ENCODE measurements at regions not wholly inside any gene's neighbourhood (a gene's known extent, or its start where the extent isn't known, plus 50 kb on each side); places are given as distances from the start of the nearest gene placed in this dataset.
A peak's percentile ranks its signal among the peaks of the same experiment; 100 is the strongest.

DNA sequence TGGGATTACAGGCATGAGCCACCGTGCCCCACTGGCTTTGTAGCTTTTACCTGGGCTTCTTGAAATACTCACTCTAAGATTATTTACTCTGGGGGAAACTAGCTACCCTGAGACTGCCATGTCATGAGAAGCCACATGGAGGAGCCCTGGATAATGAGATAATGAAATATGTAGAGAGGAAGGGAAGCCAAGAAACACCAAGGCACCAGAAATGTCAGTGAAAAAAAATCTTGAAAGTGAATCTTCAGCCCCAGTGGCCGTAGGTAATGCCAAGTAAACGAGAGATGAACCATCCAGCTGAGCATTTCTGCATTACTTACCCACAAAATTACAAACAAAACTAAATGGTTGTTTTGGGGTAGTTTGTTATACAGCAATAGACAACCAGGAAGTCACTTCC is 125.6 kb downstream of the APIP start:
- no peak for DNase-seq (ENCODE audit: low read depth, low spot score)
- intact Hi-C loops (cut with micrococcal nuclease; ENCODE audit: unreplicated experiment) (no loop called here), in situ Hi-C loops (cut with HindIII; ENCODE audit: low pct_unique_long_range_greater_than_20kb, low sequenced_read_pairs) (no loop called here)
- no TSS peak for BruUV-seq (replicated peaks)
- Histone ChIP-seq H3K27ac (ENCODE audit: low read length) (no peak overlapping the region), H3K36me3 (ENCODE audit: control insufficient read depth, insufficient read depth, low read length) (no peaks in the 10 kb centered on the region), H3K9me3 (ENCODE audit: control insufficient read depth, insufficient read depth, low read depth, low read length) (no peaks in the 10 kb centered on the region), H3K4me3 (ENCODE audit: low read depth in 2 of 2, low read length in 2 of 2) (no peak overlapping the region), H3K4me1 (ENCODE audit: control insufficient read depth, insufficient read depth, low read length) (no peaks in the 10 kb centered on the region), H3K27me3 (ENCODE audit: control insufficient read depth, insufficient read depth, low read length) (no peaks in the 10 kb centered on the region)
- ATAC-seq = no peak
- ChIA-PET POLR2A (no interaction called here), CTCF (no interaction called here)
- TF ChIP-seq TCF7L2 (IDR thresholded peaks at IDR 0.05; ENCODE audit: low read depth, low read length) (no peak), SIN3A (IDR thresholded peaks at IDR 0.05; ENCODE audit: borderline replicate concordance, insufficient read depth, low read depth, low read length) (no peak), POLR2AphosphoS5 (IDR thresholded peaks at IDR 0.05; ENCODE audit: low read depth, low read length) (no peak)
- TF ChIP-seq, protein P1, sequence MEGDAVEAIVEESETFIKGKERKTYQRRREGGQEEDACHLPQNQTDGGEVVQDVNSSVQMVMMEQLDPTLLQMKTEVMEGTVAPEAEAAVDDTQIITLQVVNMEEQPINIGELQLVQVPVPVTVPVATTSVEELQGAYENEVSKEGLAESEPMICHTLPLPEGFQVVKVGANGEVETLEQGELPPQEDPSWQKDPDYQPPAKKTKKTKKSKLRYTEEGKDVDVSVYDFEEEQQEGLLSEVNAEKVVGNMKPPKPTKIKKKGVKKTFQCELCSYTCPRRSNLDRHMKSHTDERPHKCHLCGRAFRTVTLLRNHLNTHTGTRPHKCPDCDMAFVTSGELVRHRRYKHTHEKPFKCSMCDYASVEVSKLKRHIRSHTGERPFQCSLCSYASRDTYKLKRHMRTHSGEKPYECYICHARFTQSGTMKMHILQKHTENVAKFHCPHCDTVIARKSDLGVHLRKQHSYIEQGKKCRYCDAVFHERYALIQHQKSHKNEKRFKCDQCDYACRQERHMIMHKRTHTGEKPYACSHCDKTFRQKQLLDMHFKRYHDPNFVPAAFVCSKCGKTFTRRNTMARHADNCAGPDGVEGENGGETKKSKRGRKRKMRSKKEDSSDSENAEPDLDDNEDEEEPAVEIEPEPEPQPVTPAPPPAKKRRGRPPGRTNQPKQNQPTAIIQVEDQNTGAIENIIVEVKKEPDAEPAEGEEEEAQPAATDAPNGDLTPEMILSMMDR (IDR thresholded peaks at IDR 0.05) = no peak
- TF ChIP-seq, protein P2, sequence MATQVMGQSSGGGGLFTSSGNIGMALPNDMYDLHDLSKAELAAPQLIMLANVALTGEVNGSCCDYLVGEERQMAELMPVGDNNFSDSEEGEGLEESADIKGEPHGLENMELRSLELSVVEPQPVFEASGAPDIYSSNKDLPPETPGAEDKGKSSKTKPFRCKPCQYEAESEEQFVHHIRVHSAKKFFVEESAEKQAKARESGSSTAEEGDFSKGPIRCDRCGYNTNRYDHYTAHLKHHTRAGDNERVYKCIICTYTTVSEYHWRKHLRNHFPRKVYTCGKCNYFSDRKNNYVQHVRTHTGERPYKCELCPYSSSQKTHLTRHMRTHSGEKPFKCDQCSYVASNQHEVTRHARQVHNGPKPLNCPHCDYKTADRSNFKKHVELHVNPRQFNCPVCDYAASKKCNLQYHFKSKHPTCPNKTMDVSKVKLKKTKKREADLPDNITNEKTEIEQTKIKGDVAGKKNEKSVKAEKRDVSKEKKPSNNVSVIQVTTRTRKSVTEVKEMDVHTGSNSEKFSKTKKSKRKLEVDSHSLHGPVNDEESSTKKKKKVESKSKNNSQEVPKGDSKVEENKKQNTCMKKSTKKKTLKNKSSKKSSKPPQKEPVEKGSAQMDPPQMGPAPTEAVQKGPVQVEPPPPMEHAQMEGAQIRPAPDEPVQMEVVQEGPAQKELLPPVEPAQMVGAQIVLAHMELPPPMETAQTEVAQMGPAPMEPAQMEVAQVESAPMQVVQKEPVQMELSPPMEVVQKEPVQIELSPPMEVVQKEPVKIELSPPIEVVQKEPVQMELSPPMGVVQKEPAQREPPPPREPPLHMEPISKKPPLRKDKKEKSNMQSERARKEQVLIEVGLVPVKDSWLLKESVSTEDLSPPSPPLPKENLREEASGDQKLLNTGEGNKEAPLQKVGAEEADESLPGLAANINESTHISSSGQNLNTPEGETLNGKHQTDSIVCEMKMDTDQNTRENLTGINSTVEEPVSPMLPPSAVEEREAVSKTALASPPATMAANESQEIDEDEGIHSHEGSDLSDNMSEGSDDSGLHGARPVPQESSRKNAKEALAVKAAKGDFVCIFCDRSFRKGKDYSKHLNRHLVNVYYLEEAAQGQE (IDR thresholded peaks at IDR 0.05; ENCODE audit: insufficient read depth in 1 of 2, low read depth in 2 of 2, low read length in 1 of 2) = no peak

DNA sequence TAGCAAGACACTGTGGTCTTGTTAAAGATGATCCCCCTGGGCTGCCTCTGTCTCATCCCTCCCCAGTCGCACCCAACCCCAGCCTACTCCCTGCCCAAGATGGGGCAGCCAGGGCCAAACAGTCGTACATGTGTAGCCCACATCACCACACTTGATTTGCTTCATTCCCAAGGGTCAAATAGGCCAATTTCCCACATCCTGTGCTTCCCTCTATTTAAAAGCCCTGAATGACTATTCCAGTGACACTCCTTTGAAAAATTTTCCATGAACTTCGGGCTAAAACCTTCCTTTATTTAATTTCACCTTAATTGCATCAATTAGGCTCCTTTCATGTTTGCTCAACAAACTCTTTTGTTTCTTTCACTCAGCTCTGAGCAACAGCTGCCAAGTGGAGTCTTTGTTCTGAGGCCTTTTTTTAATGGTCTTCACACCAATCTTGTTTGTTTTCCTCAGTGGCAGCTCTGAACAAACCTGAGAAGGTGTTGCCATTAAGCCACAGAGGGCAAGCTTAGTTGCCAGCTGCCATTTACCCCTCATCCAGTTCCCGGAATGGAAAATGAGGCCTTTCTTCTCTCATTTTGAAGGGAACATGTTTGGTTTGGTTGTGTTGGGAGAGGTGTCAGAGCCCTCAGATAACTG is 126.9 kb downstream of the APIP start:
- DNase-seq (ENCODE audit: low read depth, low spot score) = no peak
- no peak for ATAC-seq
- no peaks in the 10 kb centered on the region for H3K9me3 ChIP-seq (ENCODE audit: control insufficient read depth, insufficient read depth, low read depth, low read length)
- no peaks in the 10 kb centered on the region for H3K36me3 ChIP-seq (ENCODE audit: control insufficient read depth, insufficient read depth, low read length)
- no TSS peak for BruUV-seq (replicated peaks)
- no peaks in the 10 kb centered on the region for H3K27me3 ChIP-seq (ENCODE audit: control insufficient read depth, insufficient read depth, low read length)
- H3K4me1 ChIP-seq (ENCODE audit: control insufficient read depth, insufficient read depth, low read length) = no peaks in the 10 kb centered on the region
- in situ Hi-C loops (cut with HindIII; ENCODE audit: low pct_unique_long_range_greater_than_20kb, low sequenced_read_pairs) = no loop called here
- no peak overlapping the region for H3K4me3 ChIP-seq (ENCODE audit: low read depth in 2 of 2, low read length in 2 of 2)
- ChIA-PET CTCF (no interaction called here), POLR2A (no interaction called here)
- intact Hi-C loops (cut with micrococcal nuclease; ENCODE audit: unreplicated experiment) = no loop called here
- TF ChIP-seq POLR2AphosphoS5 (IDR thresholded peaks at IDR 0.05; ENCODE audit: low read depth, low read length) (no peak), TCF7L2 (IDR thresholded peaks at IDR 0.05; ENCODE audit: low read depth, low read length) (no peak), SIN3A (IDR thresholded peaks at IDR 0.05; ENCODE audit: borderline replicate concordance, insufficient read depth, low read depth, low read length) (no peak)
- no peak overlapping the region for H3K27ac ChIP-seq (ENCODE audit: low read length)

DNA sequence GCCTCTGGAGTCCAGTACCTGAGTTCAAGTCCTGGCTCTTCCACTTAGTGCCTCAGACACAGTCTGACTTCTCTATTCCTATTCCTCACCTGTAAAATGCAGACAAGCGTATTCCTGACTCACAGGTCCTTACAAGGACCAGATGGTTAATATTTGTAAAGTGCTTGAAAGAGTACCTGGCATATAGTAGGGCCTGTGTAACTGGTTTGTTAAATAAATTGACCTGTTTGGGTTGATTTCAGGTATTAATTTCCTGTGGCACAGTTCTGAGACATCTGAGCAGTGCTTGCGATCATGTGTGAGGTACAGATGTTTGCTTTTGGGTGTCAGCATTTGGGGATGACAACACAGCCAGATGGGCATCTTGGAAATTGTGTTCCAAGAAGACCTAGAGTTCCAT is 127.5 kb downstream of the APIP start:
- no peak for DNase-seq (ENCODE audit: low read depth, low spot score)
- no peaks in the 10 kb centered on the region for H3K36me3 ChIP-seq (ENCODE audit: control insufficient read depth, insufficient read depth, low read length)
- TF ChIP-seq SIN3A (IDR thresholded peaks at IDR 0.05; ENCODE audit: borderline replicate concordance, insufficient read depth, low read depth, low read length) = no peak
- no peak for TF ChIP-seq TCF7L2 (IDR thresholded peaks at IDR 0.05; ENCODE audit: low read depth, low read length)
- TF ChIP-seq, protein P2 (IDR thresholded peaks at IDR 0.05; ENCODE audit: insufficient read depth in 1 of 2, low read depth in 2 of 2, low read length in 1 of 2) = no peak
- no peak for TF ChIP-seq POLR2AphosphoS5 (IDR thresholded peaks at IDR 0.05; ENCODE audit: low read depth, low read length)
- TF ChIP-seq, protein P1 (IDR thresholded peaks at IDR 0.05) = no peak
- H3K27ac ChIP-seq (ENCODE audit: low read length) = no peak overlapping the region
- intact Hi-C loops (cut with micrococcal nuclease; ENCODE audit: unreplicated experiment) = no loop called here
- in situ Hi-C loops (cut with HindIII; ENCODE audit: low pct_unique_long_range_greater_than_20kb, low sequenced_read_pairs) = no loop called here
- no peaks in the 10 kb centered on the region for H3K9me3 ChIP-seq (ENCODE audit: control insufficient read depth, insufficient read depth, low read depth, low read length)
- no peaks in the 10 kb centered on the region for H3K4me1 ChIP-seq (ENCODE audit: control insufficient read depth, insufficient read depth, low read length)
- H3K27me3 ChIP-seq (ENCODE audit: control insufficient read depth, insufficient read depth, low read length) = no peaks in the 10 kb centered on the region
- ATAC-seq = peak; percentile 17; the same call in 1 of the 2 replicates
- H3K4me3 ChIP-seq (ENCODE audit: low read depth in 2 of 2, low read length in 2 of 2) = no peak overlapping the region
- no TSS peak for BruUV-seq (replicated peaks)
- ChIA-PET CTCF (no interaction called here), POLR2A (no interaction called here)

Data from Panc1 (cell line).